CD4-positive, CD25-positive, alpha-beta regulatory T cell (primary cell): ENCODE measurements at regions not wholly inside any gene's neighbourhood (a gene's known extent, or its start where the extent isn't known, plus 50 kb on each side); places are given as distances from the start of the nearest gene placed in this dataset.
A peak's percentile ranks its signal among the peaks of the same experiment; 100 is the strongest.

ENCODE experiments used
- ATAC-seq, 2 donors: fragments of 150-1000 bp; cut with Tn5 transposase; one replicate each; pipeline ENCODE4 v1.10.0; 2021; ENCODE audit warnings: low read depth in 2 of 2, moderate number of reproducible peaks in 2 of 2, moderate library complexity in 1 of 2
- DNase-seq, 3 donors: peaks; one replicate each; pipeline versions ENCODE4 v3.0.0 to v3.0.0-alpha.2; 2012 to 2022; ENCODE audit warnings: mixed read lengths in 1 of 3
- H3K27ac ChIP-seq: one replicate; pipeline ENCODE4 v1.7.0; 2013; ENCODE audit warnings: mild to moderate bottlenecking, low read length; ENCODE audit not compliant: insufficient read depth, poor library complexity, severe bottlenecking
- H3K27me3 ChIP-seq: one replicate; pipeline ENCODE4 v1.7.0; 2013; ENCODE audit warnings: low read length; ENCODE audit not compliant: control insufficient read depth, insufficient read depth
- H3K36me3 ChIP-seq: one replicate; pipeline ENCODE4 v1.7.0; 2013; ENCODE audit warnings: mild to moderate bottlenecking, low read length, moderate library complexity; ENCODE audit not compliant: control insufficient read depth, insufficient read depth
- H3K4me1 ChIP-seq: 2 replicates; pipeline ENCODE4 v1.7.0; 2013; ENCODE audit warnings: mild to moderate bottlenecking, low read length; ENCODE audit not compliant: insufficient read depth, control insufficient read depth, poor library complexity, severe bottlenecking
- H3K4me3 ChIP-seq: one replicate; pipeline ENCODE4 v1.7.0; 2013; ENCODE audit warnings: low read depth, mild to moderate bottlenecking, low read length, moderate library complexity
- H3K9me3 ChIP-seq, 2 experiments: 1 replicate in 1 of 2; 2 replicates in 1 of 2; pipeline ENCODE4 v1.7.0; 2013; ENCODE audit warnings: low read length in 2 of 2, mild to moderate bottlenecking in 1 of 2, moderate library complexity in 1 of 2; ENCODE audit not compliant: control insufficient read depth in 2 of 2
- H3K27ac Mint-ChIP-seq, 3 donors: one replicate each; pipeline ENCODE4 v1.8.0; 2020 to 2022; ENCODE audit warnings: mild to moderate bottlenecking in 3 of 3, mixed read lengths in 3 of 3, moderate library complexity in 2 of 3
- H3K27me3 Mint-ChIP-seq: one replicate; pipeline ENCODE4 v1.8.0; 2022; ENCODE audit warnings: mild to moderate bottlenecking, mixed read lengths
- H3K36me3 Mint-ChIP-seq: one replicate; pipeline ENCODE4 v1.8.0; 2020; ENCODE audit warnings: mixed read lengths
- H3K4me1 Mint-ChIP-seq, 4 donors: one replicate each; pipeline ENCODE4 v1.8.0; 2020 to 2022; ENCODE audit warnings: mixed read lengths in 4 of 4, mild to moderate bottlenecking in 1 of 4
- H3K4me3 Mint-ChIP-seq, 4 donors: one replicate each; pipeline ENCODE4 v1.8.0; 2020 to 2022; ENCODE audit warnings: mild to moderate bottlenecking in 4 of 4, mixed read lengths in 4 of 4, moderate library complexity in 3 of 4
- H3K9me3 Mint-ChIP-seq, 7 donors: one replicate each; pipeline ENCODE4 v1.8.0; 2020 to 2022; ENCODE audit warnings: mixed read lengths in 7 of 7, mild to moderate bottlenecking in 3 of 7, moderate library complexity in 2 of 7

GRCh38 chr7:10355816-10356215, 617.9 kb upstream of the PHF14 start:
- H3K9me3 Mint-ChIP-seq: peaks cover 2 to 15% (median 5%) of the 10 kb centered on the region in 7 donors
- ATAC-seq (no peak), DNase-seq (no peak)
- H3K4me1 ChIP-seq: no peaks in the 10 kb centered on the region
- no peak overlapping the region for H3K4me3 Mint-ChIP-seq
- no peaks in the 10 kb centered on the region for H3K36me3 ChIP-seq
- no peaks in the 10 kb centered on the region for H3K27me3 Mint-ChIP-seq
- H3K4me1 Mint-ChIP-seq: no peaks in the 10 kb centered on the region
- no peak overlapping the region for H3K27ac Mint-ChIP-seq
- no peak overlapping the region for H3K4me3 ChIP-seq
- no peaks in the 10 kb centered on the region for H3K36me3 Mint-ChIP-seq
- H3K27me3 ChIP-seq: no peaks in the 10 kb centered on the region
- no peak overlapping the region for H3K27ac ChIP-seq
- H3K9me3 ChIP-seq: peaks cover 0 to 19% of the 10 kb centered on the region in 2 experiments

GRCh38 chr7:10360050-10360449, 613.6 kb upstream of the PHF14 start:
- no peak for DNase-seq
- Histone ChIP-seq H3K9me3 (peaks cover 0 to 19% of the 10 kb centered on the region in 2 experiments), H3K4me1 (no peaks in the 10 kb centered on the region), H3K4me3 (no peak overlapping the region), H3K27ac (no peak overlapping the region), H3K36me3 (no peaks in the 10 kb centered on the region), H3K27me3 (no peaks in the 10 kb centered on the region)
- H3K36me3 Mint-ChIP-seq: no peaks in the 10 kb centered on the region
- H3K27ac Mint-ChIP-seq: no peak overlapping the region
- no peaks in the 10 kb centered on the region for H3K27me3 Mint-ChIP-seq
- no peak for ATAC-seq
- peaks cover 1 to 15% (median 10%) of the 10 kb centered on the region in 7 donors for H3K9me3 Mint-ChIP-seq
- H3K4me3 Mint-ChIP-seq: no peak overlapping the region
- H3K4me1 Mint-ChIP-seq: no peaks in the 10 kb centered on the region

- Mint-ChIP-seq H3K4me3 (no peak overlapping the region), H3K27me3 (no peaks in the 10 kb centered on the region), H3K27ac (no peak overlapping the region), H3K9me3 (peaks cover 4 to 33% (median 11%) of the 10 kb centered on the region in 7 donors), H3K36me3 (no peaks in the 10 kb centered on the region), H3K4me1 (no peaks in the 10 kb centered on the region)
- ATAC-seq: no peak
- H3K9me3 ChIP-seq: peaks cover 2 to 14% of the 10 kb centered on the region in 2 experiments
- H3K4me1 ChIP-seq: no peaks in the 10 kb centered on the region
- no peak overlapping the region for H3K27ac ChIP-seq
- no peaks in the 10 kb centered on the region for H3K36me3 ChIP-seq
- DNase-seq: no peak
- H3K4me3 ChIP-seq: no peak overlapping the region
- no peaks in the 10 kb centered on the region for H3K27me3 ChIP-seq
Measured at GRCh38 chr7:10401793-10402192, 571.9 kb upstream of the PHF14 start.

GRCh38 chr7:10412422-10413019, 561.2 kb upstream of the PHF14 start:
- H3K36me3 Mint-ChIP-seq: no peaks in the 10 kb centered on the region
- no peaks in the 10 kb centered on the region for H3K4me1 Mint-ChIP-seq
- ATAC-seq (no peak), DNase-seq (peak in 2 of 3 donors; percentile 3 to 25)
- no peak overlapping the region for H3K27ac Mint-ChIP-seq
- H3K27me3 ChIP-seq: no peaks in the 10 kb centered on the region
- no peaks in the 10 kb centered on the region for H3K36me3 ChIP-seq
- no peaks in the 10 kb centered on the region for H3K4me1 ChIP-seq
- H3K4me3 Mint-ChIP-seq: no peak overlapping the region
- H3K9me3 ChIP-seq: no peaks in the 10 kb centered on the region
- H3K4me3 ChIP-seq: no peak overlapping the region
- H3K9me3 Mint-ChIP-seq: peaks cover 0 to 3% (median 0%) of the 10 kb centered on the region in 7 donors
- no peak overlapping the region for H3K27ac ChIP-seq
- no peaks in the 10 kb centered on the region for H3K27me3 Mint-ChIP-seq

GRCh38 chr7:10418985-10419384, 554.7 kb upstream of the PHF14 start:
- H3K4me3 Mint-ChIP-seq: no peak overlapping the region
- H3K4me1 Mint-ChIP-seq: no peaks in the 10 kb centered on the region
- Histone ChIP-seq H3K9me3 (no peaks in the 10 kb centered on the region), H3K4me1 (no peaks in the 10 kb centered on the region), H3K4me3 (no peak overlapping the region), H3K27ac (no peak overlapping the region), H3K36me3 (no peaks in the 10 kb centered on the region), H3K27me3 (no peaks in the 10 kb centered on the region)
- ATAC-seq (no peak), DNase-seq (no peak)
- H3K36me3 Mint-ChIP-seq: no peaks in the 10 kb centered on the region
- H3K27me3 Mint-ChIP-seq: no peaks in the 10 kb centered on the region
- H3K9me3 Mint-ChIP-seq: peaks cover 0 to 7% (median 2%) of the 10 kb centered on the region in 7 donors
- H3K27ac Mint-ChIP-seq: no peak overlapping the region

- Histone ChIP-seq H3K27me3 (no peaks in the 10 kb centered on the region), H3K36me3 (no peaks in the 10 kb centered on the region), H3K27ac (no peak overlapping the region), H3K4me1 (no peaks in the 10 kb centered on the region), H3K9me3 (no peaks in the 10 kb centered on the region), H3K4me3 (no peak overlapping the region)
- Mint-ChIP-seq H3K4me1 (no peaks in the 10 kb centered on the region), H3K36me3 (no peaks in the 10 kb centered on the region), H3K27ac (no peak overlapping the region), H3K27me3 (no peaks in the 10 kb centered on the region), H3K9me3 (peaks cover 0 to 7% (median 0%) of the 10 kb centered on the region in 7 donors), H3K4me3 (no peak overlapping the region)
- no peak for ATAC-seq
- no peak for DNase-seq
Measured at GRCh38 chr7:10429031-10429430, 544.6 kb upstream of the PHF14 start.

- H3K27me3 Mint-ChIP-seq: no peaks in the 10 kb centered on the region
- DNase-seq: no peak
- H3K4me3 Mint-ChIP-seq: no peak overlapping the region
- no peaks in the 10 kb centered on the region for H3K4me1 Mint-ChIP-seq
- no peaks in the 10 kb centered on the region for H3K36me3 ChIP-seq
- no peak overlapping the region for H3K27ac ChIP-seq
- H3K9me3 Mint-ChIP-seq: peaks cover 0 to 8% (median under 1%) of the 10 kb centered on the region in 7 donors
- H3K4me1 ChIP-seq: no peaks in the 10 kb centered on the region
- no peak for ATAC-seq
- H3K27ac Mint-ChIP-seq: no peak overlapping the region
- H3K4me3 ChIP-seq: no peak overlapping the region
- H3K27me3 ChIP-seq: no peaks in the 10 kb centered on the region
- H3K9me3 ChIP-seq: no peaks in the 10 kb centered on the region
- no peaks in the 10 kb centered on the region for H3K36me3 Mint-ChIP-seq
Measured at GRCh38 chr7:10429511-10429910, 544.2 kb upstream of the PHF14 start.

GRCh38 chr7:10436302-10436701, 537.4 kb upstream of the PHF14 start:
- no peak overlapping the region for H3K4me3 ChIP-seq
- H3K27ac ChIP-seq: no peak overlapping the region
- H3K4me1 Mint-ChIP-seq: no peaks in the 10 kb centered on the region
- ATAC-seq: no peak
- peaks cover 0 to 12% (median 9%) of the 10 kb centered on the region in 7 donors for H3K9me3 Mint-ChIP-seq
- H3K4me3 Mint-ChIP-seq: no peak overlapping the region
- no peaks in the 10 kb centered on the region for H3K36me3 ChIP-seq
- H3K27me3 ChIP-seq: no peaks in the 10 kb centered on the region
- no peaks in the 10 kb centered on the region for H3K36me3 Mint-ChIP-seq
- H3K9me3 ChIP-seq: no peaks in the 10 kb centered on the region
- no peak for DNase-seq
- no peaks in the 10 kb centered on the region for H3K27me3 Mint-ChIP-seq
- no peak overlapping the region for H3K27ac Mint-ChIP-seq
- H3K4me1 ChIP-seq: no peaks in the 10 kb centered on the region
